Mammary epithelial cell (primary cell): ENCODE measurements at regions not wholly inside any gene's neighbourhood (a gene's known extent, or its start where the extent isn't known, plus 50 kb on each side); places are given as distances from the start of the nearest gene placed in this dataset.

Source experiments
- EZH2 ChIP-seq: IDR thresholded peaks from 2 replicates; pipeline ENCODE4 v1.6.1; 2012; ENCODE audit warnings: low read length, inconsistent platforms, borderline replicate concordance
- TF ChIP-seq, protein P1 (sequence below), 2 donors: IDR thresholded peaks in 1 of 2; conservative IDR thresholded peaks in 1 of 2; 2 replicates each; pipeline ENCODE4 v1.5.1; 2011 to 2012; ENCODE audit warnings: inconsistent platforms in 2 of 2, low read length in 2 of 2, mild to moderate bottlenecking in 2 of 2, control low read depth in 1 of 2, low read depth in 1 of 2; ENCODE audit not compliant: insufficient read depth in 1 of 2; ENCODE audit errors: extremely low read depth in 1 of 2

DNA sequence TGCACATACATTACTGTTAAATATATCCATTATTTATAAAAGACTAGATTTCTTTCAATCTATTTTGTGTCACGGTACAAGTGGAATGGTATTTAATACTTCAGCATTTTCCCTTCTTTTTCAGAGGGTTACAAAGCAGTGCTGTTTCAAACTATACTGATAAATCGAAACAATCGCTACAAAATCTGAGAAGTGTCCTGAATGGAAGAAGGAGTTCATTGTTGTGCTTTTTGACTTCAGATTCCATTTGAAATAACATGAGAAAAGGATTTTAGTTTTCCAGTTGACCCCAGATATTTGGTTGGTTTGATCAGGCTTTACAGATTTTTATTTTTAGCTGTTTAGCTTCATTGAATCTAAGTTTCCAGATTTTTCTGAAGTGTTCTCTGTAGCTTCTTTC lies 292.1 kb upstream of the ANKRD50 start:
- TF ChIP-seq, protein P1, sequence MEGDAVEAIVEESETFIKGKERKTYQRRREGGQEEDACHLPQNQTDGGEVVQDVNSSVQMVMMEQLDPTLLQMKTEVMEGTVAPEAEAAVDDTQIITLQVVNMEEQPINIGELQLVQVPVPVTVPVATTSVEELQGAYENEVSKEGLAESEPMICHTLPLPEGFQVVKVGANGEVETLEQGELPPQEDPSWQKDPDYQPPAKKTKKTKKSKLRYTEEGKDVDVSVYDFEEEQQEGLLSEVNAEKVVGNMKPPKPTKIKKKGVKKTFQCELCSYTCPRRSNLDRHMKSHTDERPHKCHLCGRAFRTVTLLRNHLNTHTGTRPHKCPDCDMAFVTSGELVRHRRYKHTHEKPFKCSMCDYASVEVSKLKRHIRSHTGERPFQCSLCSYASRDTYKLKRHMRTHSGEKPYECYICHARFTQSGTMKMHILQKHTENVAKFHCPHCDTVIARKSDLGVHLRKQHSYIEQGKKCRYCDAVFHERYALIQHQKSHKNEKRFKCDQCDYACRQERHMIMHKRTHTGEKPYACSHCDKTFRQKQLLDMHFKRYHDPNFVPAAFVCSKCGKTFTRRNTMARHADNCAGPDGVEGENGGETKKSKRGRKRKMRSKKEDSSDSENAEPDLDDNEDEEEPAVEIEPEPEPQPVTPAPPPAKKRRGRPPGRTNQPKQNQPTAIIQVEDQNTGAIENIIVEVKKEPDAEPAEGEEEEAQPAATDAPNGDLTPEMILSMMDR (conservative IDR thresholded peaks at IDR 0.05 in 1 of 2, IDR thresholded peaks at IDR 0.05 in 1 of 2; ENCODE audit: extremely low read depth in 1 of 2, insufficient read depth in 1 of 2, low read depth in 1 of 2, low read length in 2 of 2), result no peak
- TF ChIP-seq EZH2, result no peak
